ENCODE measurements at regions not wholly inside any gene's neighbourhood (a gene's known extent, or its start where the extent isn't known, plus 50 kb on each side); places are given as distances from the start of the nearest gene placed in this dataset.

DNA sequence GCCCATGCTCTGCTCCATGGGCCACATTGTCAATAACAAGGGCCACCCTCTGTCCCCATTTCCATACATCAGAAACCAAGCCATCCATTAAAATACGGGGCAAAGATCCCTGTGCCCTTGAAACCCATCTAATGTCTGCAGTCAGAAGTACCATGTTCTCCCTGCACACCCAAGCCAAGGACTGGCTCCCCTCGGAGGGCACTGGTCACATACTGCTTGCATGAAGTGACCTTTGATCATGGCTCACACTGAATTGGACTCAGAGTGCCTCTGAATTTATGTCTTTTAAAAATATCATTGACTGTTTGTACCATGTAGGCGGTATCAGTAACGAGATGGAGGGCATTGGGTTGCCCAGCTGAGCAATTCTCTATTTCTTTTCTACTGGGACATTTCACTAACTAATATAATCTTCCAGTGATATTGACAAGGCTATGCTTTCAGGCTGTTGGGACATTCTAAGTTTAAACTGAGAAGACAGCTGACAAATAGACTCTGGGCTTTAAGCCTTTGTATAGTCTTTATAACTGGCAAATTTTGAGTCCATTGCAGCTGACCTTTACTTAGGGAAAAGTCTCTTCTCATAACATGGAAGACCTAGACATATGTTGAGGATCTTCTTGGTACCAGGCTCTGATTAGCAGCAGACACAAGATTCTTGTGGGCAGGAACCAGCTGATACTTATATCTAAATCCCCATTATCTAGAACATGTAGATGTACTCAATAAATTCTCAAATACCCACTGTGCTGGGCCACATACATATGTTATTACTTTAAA, 214.3 kb downstream of the MYCN start:
- peak; percentile 17 for DNase-seq (ENCODE audit: low spot score)

DNA sequence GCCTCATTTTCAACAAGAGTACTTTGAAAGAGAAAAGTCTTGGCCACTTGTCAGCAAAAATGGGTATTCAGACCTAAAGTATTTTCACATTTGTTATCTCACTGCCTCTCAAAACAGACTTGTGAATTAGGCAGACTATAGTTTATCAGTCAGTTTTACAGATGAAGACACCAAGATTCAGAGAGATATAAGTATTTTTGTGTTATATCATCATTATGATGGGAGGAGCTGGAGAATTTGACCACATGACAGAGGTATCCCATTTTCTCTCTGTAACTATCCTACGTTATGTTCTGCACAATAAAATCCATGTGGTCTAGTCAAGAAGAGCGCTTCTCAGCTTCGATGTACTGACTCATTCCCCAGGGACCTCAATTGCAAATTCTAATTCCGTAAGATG, 213.7 kb downstream of the MYCN start:
- DNase-seq (ENCODE audit: low spot score): no peak

DNA sequence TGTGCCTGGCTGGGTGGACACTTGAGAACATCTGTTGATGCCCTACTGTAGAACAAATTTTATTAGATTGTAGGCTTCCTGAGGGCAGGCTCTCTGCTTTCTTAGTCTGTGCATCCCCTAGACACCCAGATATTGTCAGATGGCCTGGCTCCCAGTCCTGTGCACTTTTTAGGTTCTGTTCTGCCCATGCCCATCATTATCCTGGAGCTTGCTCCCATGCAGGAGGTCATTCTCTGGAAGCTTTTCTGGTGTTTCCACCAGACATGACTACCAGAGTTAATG, 213.3 kb downstream of the MYCN start:
- DNase-seq (ENCODE audit: low spot score): no peak

DNA sequence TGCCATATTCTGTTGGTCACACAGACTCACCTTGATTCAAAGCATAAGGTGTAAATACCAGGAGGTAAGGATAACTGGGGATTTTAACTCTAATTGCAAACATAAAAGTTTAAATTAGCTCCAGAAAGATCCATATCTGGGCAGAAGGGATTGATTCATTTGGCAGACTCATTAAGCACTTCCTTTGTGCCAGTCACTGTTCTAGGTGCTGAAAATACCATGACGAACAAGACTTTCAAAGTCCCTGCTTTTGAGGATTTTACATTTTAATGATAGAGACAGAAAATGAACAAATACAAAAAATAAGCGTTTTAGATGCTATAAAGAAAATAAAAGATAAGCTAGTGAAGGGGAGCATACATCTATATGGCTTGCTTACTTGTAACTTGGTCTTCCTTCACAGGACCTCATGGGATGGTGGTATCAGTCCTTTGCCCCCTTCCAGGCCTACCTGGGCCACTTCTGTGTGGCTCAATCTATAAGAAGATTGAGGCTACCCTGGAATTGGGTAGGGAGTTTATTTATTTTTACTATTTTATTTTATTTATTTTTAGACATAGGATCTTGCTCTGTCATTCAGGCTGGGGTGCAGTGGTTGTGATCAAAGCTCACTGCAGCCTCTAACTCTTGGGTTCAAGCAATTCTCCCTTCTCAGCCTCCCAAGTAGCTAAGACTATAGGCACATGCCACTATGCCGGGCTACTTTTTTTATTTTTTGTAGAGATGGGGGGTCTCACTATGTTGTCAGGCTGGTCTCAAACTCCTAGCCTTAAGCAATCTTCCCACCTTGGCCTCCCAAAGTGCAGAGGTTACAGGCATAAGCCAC, 212.8 kb downstream of the MYCN start:
- DNase-seq (ENCODE audit: low spot score): peak; percentile 18

DNA sequence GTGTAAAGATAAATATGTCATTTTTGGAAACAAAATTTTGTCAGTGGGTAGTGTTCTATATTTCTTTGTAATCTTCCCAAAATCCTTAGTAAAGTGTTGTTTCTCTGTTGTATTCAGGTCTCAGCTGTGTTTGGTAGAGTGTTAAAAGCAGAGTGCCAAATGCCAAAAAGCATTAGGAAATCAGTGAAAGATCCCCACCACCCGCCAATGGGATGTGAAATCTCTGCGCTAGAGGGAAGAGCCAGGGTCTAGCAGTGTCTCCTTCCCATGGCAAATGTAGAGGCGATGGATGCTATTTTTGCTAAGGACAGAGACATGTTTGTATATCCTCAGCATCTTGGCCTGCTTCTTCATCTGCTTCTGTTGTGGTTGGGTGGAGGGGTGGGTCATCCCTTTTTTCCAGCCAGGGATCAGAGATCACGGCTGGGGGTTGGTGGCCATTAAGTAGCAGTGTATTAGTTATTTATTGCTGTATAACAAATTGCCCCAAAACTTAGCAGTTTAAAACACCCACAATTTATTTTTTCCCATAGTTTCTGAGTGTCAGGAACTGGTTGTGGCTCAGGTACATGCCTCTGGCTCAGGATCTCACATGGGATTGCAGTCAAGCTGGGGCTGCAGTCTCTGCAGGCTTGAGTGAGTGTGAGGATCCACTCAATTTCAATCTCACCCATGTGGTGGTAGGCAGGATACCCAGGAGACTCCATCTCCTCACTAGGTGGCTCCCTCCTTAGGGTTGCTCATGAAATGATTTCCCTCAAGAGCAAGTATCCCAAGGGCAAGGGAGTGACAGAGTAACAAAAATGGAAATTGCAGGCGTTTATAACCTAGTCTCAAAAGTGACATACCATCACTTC, 211.9 kb downstream of the MYCN start:
- peak; percentile 26 for DNase-seq (ENCODE audit: low spot score)

DNA sequence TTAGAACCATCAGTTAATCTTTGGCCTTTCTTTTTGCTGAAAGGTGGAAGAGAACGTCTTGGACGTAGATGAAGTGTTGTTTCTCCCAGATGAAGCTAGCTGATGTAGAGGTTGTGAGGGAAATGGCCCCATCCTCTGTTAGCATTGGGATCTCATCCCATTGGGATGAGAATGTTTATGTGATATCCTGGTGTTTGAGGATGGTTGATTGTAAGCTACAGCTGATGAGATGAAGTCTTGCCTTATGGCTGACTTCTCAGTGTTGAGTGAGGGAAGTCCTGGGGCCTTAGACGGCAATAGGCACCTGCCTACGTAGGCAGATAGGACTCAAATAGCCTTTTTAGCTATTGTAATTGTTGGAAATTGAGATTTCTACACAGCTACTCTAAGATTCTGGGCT, 211.3 kb downstream of the MYCN start:
- DNase-seq (ENCODE audit: low spot score): peak; percentile 3

DNA sequence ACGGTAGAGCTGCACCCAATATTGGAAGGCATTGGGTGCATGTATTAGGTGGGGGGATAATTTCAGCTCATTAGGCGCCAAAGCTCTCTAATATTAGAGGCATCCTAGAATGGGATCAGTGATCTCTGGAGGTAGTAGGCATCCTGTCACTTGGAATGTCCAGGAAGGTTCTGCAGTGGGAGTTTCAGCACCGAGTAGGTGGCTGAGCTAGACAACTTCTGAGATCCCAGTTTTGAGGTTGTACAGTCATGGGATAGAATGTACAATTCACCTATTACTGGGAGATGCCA, 210.9 kb downstream of the MYCN start:
- peak; percentile 16 for DNase-seq (ENCODE audit: low spot score)

DNA sequence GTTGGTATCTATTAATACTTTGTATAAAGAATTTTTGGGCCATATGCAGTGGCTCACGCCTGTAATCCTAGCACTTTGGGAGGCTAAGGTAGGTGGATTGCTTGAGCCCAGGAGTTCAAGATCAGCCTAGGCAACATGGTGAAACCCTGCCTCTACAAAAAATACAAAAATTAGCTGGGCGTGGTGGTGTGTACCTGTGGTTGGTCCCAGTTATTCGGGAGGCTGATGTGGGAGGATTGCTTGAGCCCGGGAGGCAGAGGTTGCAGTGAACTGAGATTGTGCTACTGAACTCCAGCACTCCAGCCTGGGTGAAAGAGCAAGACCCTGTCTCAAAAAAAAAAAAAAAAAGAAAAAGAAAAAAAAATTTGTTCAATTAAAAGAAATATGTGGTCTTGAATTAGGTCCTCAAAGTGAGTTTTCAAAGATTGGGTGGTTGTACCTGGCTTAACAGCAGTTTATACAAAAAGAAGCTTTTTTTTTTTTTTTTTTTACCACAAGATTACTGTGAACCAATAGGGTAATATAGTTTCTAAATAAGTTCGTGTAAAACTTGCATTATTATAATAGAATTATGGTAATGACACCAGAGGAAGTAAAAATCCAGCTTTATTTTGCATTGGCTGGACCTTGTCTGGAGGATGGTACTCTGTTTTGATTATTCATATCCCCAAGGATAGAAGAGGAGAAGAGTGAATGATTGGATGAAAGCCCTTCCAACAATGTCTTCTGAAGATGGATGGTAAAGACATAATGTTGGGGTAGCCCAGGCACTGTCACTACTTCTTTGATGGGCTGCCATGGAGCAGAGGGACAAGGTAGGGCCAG, 210.3 kb downstream of the MYCN start:
- DNase-seq (ENCODE audit: low spot score): no peak

DNA sequence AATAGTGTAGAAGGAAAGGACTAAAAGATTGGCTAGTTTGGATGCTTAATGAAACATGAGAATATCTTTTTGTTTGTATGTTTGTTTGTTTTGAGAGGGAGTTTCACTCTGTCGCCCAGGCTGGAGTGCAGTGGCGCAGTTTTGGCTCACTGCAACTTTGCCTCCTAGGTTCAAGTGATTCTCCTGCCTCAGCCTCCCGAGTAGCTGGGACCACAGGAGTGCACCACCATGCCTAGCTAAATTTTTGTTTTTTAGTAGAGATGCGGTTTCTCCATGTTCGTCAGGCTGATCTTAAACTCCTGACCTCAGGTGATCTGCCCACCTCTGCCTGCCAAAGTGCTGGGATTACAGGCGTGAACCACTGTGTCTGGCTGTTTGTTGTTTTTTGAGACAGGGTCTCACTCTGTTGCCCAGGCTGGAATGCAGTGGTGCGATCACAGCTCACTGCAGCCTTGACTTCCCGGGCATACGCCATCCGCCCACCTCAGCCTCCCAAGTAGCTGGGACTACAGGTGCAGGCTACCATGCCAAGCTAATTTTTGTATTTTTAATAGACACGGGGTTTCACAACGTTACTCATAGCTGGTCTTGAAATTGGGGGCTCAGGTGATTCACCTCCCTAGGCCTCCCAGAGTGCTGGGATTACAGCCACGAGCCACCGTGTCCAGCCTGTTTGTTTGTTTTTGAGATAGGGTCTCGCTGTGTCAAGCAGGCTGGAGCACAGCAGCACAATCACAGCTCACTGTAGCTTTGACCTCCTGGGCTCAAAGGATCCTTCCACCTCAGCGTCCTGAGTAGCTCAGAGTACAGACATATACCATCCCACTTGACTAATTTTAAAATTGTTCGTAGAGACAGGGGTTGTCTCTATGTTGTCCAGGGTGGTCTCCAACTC, 209.2 kb downstream of the MYCN start:
- peak; percentile 25 for DNase-seq (ENCODE audit: low spot score)

DNA sequence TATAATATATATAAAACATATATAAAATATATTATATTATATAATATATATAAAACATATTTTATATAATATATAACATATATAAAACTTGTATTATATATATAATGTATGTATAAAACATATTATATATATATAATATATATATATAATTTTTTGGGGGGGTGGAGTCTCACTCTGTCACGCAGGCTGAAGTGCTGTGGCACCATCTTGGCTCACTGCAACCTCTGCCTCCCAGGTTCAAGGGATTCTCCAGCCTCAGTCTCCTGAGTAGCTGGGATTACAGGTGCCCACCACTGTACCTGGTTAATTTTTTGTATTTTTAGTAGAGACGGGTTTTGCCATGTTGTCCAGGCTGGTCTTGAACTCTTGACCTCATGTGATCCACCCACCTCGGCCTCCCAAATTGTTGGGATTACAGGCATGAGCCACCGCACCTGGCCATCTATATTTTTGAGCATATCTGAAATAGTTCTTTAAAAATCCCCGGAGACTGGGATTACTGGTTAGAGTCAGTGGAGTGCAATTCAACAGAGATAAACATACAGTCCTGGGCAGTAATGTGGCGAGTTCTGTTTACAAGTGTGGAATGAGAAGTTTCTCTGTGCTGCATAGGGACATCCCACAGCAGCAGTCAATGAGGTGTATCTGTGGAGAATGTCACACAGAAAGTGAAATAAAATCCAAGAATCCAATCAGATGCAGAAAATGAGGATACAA, 208.4 kb downstream of the MYCN start:
- DNase-seq (ENCODE audit: low spot score): peak; percentile 3

DNA sequence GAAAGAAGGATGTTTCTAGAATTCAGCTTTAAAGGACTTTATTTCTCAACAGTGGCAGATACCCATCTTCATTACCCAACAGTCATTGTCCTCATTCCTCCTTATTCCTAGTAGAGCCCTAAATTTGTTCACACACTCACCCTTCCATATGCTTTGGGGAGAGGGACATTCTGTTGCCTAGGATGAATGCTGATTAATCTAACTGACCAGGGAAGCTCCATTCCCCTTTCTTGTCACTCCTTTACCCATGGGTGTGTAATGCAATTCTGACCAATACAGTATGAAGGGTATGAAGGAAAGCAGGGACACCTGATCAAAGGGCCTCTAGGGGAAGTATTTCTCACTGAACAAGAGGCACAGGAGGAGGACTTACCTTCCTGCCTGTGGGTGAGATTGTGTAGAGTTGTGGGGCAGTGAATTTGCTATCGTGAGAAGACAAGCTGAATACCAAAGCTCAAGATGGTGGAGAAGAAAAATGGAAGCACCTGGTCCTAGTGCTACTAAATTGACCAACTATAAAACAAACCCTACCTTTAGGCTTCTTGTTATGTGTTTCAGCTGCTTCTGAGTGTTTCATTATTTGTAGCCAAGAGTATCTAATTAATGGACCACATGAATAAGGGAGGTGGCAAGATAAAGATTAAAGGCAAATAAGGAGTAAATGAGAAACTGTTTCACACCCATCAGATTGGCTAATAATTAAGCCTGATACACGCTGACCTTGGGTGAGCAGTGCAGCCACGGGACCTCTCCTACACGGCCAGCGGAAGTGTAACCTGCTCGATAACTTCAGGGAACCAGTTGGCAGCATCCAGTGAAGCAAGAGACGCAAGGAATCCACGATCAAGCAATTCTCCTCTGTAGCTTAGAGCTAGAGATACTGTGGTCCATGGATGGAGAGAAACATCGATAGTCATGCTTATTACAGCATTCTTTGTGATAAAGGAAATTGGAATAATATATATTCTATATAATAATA, 202.3 kb downstream of the MYCN start:
- DNase-seq (ENCODE audit: low spot score): peak; percentile 25

DNA sequence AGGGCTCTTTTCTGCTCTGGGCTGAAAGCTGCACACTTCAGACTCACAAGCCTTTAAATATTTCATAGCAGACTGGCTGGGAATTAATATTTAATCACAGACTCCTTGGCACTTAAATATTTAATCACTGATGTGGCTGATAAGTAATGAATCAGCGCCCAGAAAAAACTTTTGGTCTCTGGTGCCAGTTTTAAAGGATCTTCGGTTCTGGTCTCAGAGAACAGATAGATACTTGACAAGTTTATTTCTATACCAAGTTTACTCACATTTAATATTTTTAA, 201.2 kb downstream of the MYCN start:
- DNase-seq (ENCODE audit: low spot score): no peak

DNA sequence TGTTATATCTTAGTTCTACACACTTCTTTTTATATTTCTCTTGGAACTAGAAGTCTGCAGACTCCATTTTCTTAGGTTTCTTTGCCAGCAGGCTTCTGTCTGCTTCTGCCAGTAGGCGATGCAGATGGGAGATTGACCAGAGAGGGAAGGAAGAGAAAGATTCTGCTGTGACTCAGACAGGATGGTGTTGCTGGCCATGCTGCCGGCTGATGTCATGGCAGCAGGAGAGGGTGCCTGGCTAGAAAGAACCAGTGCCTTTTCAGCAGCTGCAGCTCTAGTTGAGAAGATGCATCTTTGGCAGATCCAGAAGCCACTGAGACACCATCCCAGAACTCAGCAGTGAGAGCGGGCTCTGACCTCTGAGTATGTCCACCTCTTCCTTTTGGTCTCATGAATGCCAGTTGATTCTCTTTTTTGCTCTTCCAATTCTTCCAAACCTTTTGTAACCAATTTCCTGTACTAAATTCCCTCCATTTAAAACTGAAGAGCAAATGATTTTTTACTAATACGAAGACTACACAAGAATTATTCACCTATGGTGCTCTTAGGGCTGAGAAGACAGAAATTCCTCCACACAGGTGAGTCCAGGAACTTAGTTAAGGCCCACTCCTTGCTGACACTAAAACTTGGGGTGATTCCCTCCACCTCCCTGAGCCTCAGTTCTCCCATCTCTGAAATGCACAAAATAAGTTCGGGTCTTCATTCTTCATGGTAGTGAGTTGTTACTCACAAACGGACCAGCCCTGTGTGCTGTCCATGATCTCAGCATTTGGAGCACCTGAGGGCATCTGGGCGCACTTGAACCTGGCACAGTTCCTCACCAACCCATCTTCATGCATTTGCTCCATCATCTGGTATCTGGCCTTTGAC, 200.7 kb downstream of the MYCN start:
- DNase-seq (ENCODE audit: low spot score): peak; percentile 21

DNA sequence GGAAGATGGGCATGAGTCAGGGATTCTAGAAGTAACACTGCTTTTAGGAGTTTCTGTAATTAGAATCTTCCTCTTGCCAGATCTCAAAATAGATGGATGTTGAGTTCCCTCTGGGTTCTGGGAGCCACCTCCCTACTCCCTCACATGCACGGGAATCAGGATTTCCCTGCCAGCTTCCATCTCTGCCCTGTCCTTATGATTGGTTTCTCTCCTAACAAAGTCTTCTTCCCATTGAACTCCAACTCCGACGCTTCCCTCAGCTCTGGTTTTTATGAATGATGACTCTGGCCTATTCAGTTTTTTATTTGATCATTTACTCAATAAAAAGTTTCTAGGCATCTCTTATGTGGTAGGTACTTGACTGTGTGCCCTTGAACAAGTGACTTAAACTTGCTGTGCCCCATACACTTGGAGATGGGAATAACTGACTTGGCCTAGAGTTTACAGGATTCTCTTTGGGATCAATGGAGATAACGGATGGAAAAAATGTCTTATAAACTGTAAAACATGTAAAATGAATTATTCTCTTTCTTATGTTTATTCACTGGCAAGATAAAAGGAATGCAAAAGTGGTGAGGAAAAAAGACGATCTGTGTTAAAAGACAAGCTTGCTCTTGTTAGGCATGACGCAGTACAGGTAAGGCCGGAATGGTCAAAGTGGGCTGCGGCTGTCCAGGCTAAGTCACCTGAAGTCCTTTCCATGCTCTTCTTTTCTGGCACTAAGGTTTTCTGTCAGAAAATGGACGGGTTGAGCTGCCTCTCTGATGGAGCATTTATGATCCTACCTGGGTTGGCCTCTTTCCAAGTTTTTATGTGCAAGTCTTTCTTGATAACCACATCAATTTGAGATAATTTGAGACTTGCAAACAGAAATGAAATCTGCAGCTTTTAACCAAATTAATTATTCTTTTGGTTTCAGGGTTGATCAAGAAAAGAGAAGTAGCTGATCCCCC, 199.6 kb downstream of the MYCN start:
- DNase-seq (ENCODE audit: low spot score): peak; percentile 17

DNA sequence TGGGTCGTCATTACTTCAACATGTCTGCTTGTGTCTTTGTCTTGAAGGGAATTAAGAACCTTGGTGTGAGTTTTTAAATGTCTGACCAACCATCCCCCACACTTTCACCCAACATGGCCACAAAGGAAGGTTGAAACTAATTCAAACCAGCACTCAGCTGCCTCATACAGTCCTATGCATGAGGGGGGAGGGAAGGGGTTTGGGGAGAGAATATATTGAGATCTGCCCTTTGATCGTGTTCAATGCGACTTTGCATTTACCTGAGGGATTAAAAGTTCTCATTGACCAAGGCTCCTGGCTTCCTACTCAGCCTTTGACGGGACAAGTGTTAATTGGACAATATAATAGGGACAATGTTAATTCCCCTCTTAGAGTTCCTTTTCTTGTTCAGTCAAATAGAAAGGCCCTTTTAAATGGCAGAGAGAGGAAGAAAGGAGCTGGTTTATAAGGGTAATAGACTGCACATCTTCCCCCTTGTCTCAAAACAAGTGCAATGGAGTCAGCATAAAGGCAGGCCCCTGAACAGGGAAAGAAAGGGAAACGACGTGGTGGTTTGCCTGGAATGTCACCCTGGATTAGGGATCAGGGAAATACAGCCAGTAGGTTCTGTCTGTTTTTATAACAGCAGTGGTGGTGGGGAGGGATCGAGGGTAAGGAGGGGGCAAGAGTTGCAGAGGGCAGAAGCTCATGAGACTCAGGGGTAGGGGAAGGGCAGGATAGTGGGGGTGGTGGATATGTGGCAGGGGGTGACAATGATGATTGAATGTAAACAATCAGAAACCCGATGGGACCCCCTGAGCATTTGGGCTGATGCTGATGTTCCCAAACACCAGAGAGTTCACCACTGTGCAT, 198.7 kb downstream of the MYCN start:
- DNase-seq (ENCODE audit: low spot score): peak; percentile 46

DNA sequence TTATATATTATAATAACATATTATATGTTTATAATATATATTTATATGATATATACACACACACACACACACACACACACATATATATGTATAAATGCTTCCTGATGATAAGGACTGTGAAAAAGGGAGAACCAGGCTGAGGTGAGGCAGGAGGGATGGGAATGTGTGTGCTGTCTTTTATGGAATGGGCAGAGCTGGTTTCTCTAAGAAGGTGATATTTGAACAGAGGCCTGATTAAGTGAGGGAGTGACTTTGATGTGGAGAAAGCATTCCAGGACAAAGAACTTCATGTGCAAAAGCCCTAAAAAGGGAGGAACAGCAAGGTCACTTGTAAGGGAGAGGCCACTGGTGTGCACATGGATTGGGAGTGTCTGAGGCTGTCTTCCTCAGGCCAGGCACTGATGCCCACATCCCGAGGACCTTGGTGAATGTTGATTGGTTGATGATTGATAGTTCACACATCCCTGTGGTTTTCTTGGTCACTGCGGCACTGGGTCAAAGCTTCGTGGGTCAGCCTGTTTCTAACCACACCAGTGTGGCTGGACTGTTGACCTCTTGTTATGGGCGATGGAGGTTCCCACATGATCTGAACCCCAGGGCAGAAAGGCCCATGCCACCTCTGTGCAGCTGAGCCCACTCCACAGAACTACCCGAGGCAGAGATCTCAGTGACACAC, 196.9 kb downstream of the MYCN start:
- DNase-seq (ENCODE audit: low spot score): peak; percentile 41

Measured in ecto neural progenitor cell (in vitro differentiated cells).